IPS-18c (cell line): ENCODE measurements at regions not wholly inside any gene's neighbourhood (a gene's known extent, or its start where the extent isn't known, plus 50 kb on each side); places are given as distances from the start of the nearest gene placed in this dataset.

Experiments
- H3K4me3 ChIP-seq: 2 replicates; pipeline ENCODE4 v1.7.0; 2013; ENCODE audit warnings: low read depth, mild to moderate bottlenecking, low read length, moderate library complexity; ENCODE audit not compliant: insufficient read depth
- H3K9me3 ChIP-seq: one replicate; pipeline ENCODE4 v1.6.1; 2013; ENCODE audit warnings: mild to moderate bottlenecking, low read length, moderate library complexity; ENCODE audit not compliant: control insufficient read depth, insufficient read depth

DNA sequence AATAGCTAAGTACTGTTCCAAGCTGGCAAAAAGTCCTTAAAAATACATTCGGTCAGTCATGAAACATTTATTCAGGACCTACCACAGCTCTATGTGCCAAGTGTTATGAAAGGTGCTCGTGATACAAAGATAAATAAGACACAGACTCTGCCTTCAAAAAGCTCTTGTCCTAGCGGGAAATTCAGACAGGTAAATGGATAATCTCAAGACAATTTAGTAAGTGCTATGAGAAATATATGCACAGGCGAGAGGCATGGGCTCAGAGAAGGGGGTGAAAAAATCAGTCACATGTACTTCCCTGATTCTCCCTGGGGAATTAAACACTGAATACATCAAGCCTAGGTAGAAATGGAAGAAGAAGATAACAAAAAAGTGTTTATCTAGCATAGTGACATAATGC lies 49.8 kb upstream of the HEY2 start:
- no peak overlapping the region for H3K4me3 ChIP-seq
- H3K9me3 ChIP-seq: no peaks in the 10 kb centered on the region
